ENCODE measurements at regions not wholly inside any gene's neighbourhood (a gene's known extent, or its start where the extent isn't known, plus 50 kb on each side); places are given as distances from the start of the nearest gene placed in this dataset.

GRCh38 chr20:21981179-21981578, 275.7 kb downstream of the PAX1 start:
- peak overlapping the region; percentile 76 to 78 for H3K27ac ChIP-seq (ENCODE audit: low read depth in 1 of 2, low read length in 2 of 2)
- no peaks in the 10 kb centered on the region for H3K27me3 ChIP-seq (ENCODE audit: control insufficient read depth in 4 of 4, insufficient read depth in 4 of 4, low read length in 3 of 4)
- H3K9me3 ChIP-seq (ENCODE audit: control insufficient read depth in 4 of 4, low read length in 3 of 4), result no peaks in the 10 kb centered on the region
- DNase-seq (ENCODE audit: low spot score), result no peak
- WGBS, result 80% methylated on average over 3 of the region's 3 CpGs
- TF ChIP-seq GABPA (IDR thresholded peaks at IDR 0.05 in 1 of 2, conservative IDR thresholded peaks at IDR 0.05 in 1 of 2) (no peak), HNF4A (conservative IDR thresholded peaks at IDR 0.05) (no peak), HNF4G (IDR thresholded peaks at IDR 0.05) (no peak), FOXA1 (IDR thresholded peaks at IDR 0.05) (no peak), JUND (IDR thresholded peaks at IDR 0.05) (no peak), RAD21 (IDR thresholded peaks at IDR 0.05) (no peak), ATF3 (IDR thresholded peaks at IDR 0.05) (no peak), YY1 (IDR thresholded peaks at IDR 0.05) (no peak), FOXA2 (IDR thresholded peaks at IDR 0.05) (no peak), RXRA (IDR thresholded peaks at IDR 0.05) (no peak), MAX (IDR thresholded peaks at IDR 0.05) (no peak), ZBTB33 (IDR thresholded peaks at IDR 0.05) (no peak), TAF1 (conservative IDR thresholded peaks at IDR 0.05) (no peak), REST (IDR thresholded peaks at IDR 0.05) (no peak), CTCF (IDR thresholded peaks at IDR 0.05; ENCODE audit: low read depth, low read length, missing input control) (no peak), NR2F2 (IDR thresholded peaks at IDR 0.05) (no peak), EGR1 (IDR thresholded peaks at IDR 0.05; ENCODE audit: low read depth in 2 of 2) (no peak), SP1 (IDR thresholded peaks at IDR 0.05) (no peak)
- H3K4me3 ChIP-seq (ENCODE audit: low read depth in 1 of 3, low read length in 3 of 3), result peak overlapping the region in 1 of 3 donors; percentile 7
- no peaks in the 10 kb centered on the region for H3K36me3 ChIP-seq (ENCODE audit: control insufficient read depth in 4 of 4, insufficient read depth in 3 of 4, low read depth in 1 of 4, low read length in 3 of 4)
- H3K4me1 ChIP-seq (ENCODE audit: control insufficient read depth in 4 of 4, insufficient read depth in 4 of 4, low read length in 3 of 4), result peaks cover 3 to 18% (median 12%) of the 10 kb centered on the region in 4 donors
- no peak overlapping the region for H3K9ac ChIP-seq (ENCODE audit: low read depth in 1 of 2, low read length in 2 of 2)

Measured in liver (tissue), 8 donors.